HG02642 (cell line): ENCODE measurements at regions not wholly inside any gene's neighbourhood (a gene's known extent, or its start where the extent isn't known, plus 50 kb on each side); places are given as distances from the start of the nearest gene placed in this dataset.
A peak's percentile ranks its signal among the peaks of the same experiment; 100 is the strongest.
"Not testable (repeated sequence)": the region's sequence is repeated elsewhere in the genome, so short reads cannot be mapped to it uniquely, and the experiment has no call there.

Source experiments
- ATAC-seq: cut with Tn5 transposase; IDR thresholded peaks from one replicate; pipeline ENCODE4 v1.9.1; 2021; ENCODE audit warnings: mild to moderate bottlenecking; ENCODE audit not compliant: unreplicated experiment, poor library complexity

- no peak for ATAC-seq
These were observed 55.3 kb upstream of the SLCO6A1 start for GRCh38 chr5:102554082-102554481.

GRCh38 chr5:102554728-102555127 lies 55.9 kb upstream of the SLCO6A1 start:
- ATAC-seq, result no peak

GRCh38 chr5:102561894-102562760 lies 63.3 kb upstream of the SLCO6A1 start:
- ATAC-seq, result peak; percentile 67

GRCh38 chr5:102570747-102571146 lies 71.9 kb upstream of the SLCO6A1 start:
- ATAC-seq, result no peak

- ATAC-seq, result no peak
These were observed 79.6 kb upstream of the SLCO6A1 start for GRCh38 chr5:102578362-102578761.

- no peak for ATAC-seq
These were observed 80.6 kb upstream of the SLCO6A1 start for GRCh38 chr5:102579379-102579778.

- ATAC-seq, result no peak
These were observed 82.2 kb upstream of the SLCO6A1 start for GRCh38 chr5:102581011-102581410.

GRCh38 chr5:102582696-102583095 lies 83.9 kb upstream of the SLCO6A1 start:
- ATAC-seq, result no peak

- no peak for ATAC-seq
These were observed 84.7 kb upstream of the SLCO6A1 start for GRCh38 chr5:102583276-102584124.

- ATAC-seq, result no peak
These were observed 90.9 kb upstream of the SLCO6A1 start for GRCh38 chr5:102589661-102590060.

GRCh38 chr5:102590467-102590866 lies 91.7 kb upstream of the SLCO6A1 start:
- no peak for ATAC-seq

- ATAC-seq, result peak; percentile 71
These were observed 92.8 kb upstream of the SLCO6A1 start for GRCh38 chr5:102591650-102592049.

GRCh38 chr5:102592586-102592985 lies 93.8 kb upstream of the SLCO6A1 start:
- ATAC-seq, result not testable (repeated sequence)

GRCh38 chr5:102594192-102594591 lies 95.4 kb upstream of the SLCO6A1 start:
- ATAC-seq, result no peak

GRCh38 chr5:102595332-102595731 lies 96.5 kb upstream of the SLCO6A1 start:
- no peak for ATAC-seq

GRCh38 chr5:102596113-102596512 lies 97.3 kb upstream of the SLCO6A1 start:
- ATAC-seq, result peak; percentile 73

GRCh38 chr5:102596951-102597350 lies 98.2 kb upstream of the SLCO6A1 start:
- no peak for ATAC-seq

- no peak for ATAC-seq
These were observed 100.5 kb upstream of the SLCO6A1 start for GRCh38 chr5:102599289-102599688.

GRCh38 chr5:102600964-102601363 lies 102.2 kb upstream of the SLCO6A1 start:
- no peak for ATAC-seq

- ATAC-seq, result no peak
These were observed 104.9 kb upstream of the SLCO6A1 start for GRCh38 chr5:102603670-102604069.

- ATAC-seq, result no peak
These were observed 109.6 kb upstream of the SLCO6A1 start for GRCh38 chr5:102608414-102608813.
